H1 (cell line): ENCODE measurements at regions not wholly inside any gene's neighbourhood (a gene's known extent, or its start where the extent isn't known, plus 50 kb on each side); places are given as distances from the start of the nearest gene placed in this dataset.

Experiments
- CTCF ChIA-PET: fragments of 300-600 bp; sonication (Branson Sonifier 250); formaldehyde crosslinking; loops from one replicate; lab custom pipeline; 2021; ENCODE audit not compliant: partially characterized antibody; lab: Charles Lee
- POLR2A ChIA-PET: fragments of 300-600 bp; sonication (Branson Sonifier 250); formaldehyde crosslinking; loops from one replicate; lab custom pipeline; 2021; ENCODE audit warnings: inconsistent platforms; ENCODE audit not compliant: partially characterized antibody; lab: Charles Lee
- DNase-seq, 2 experiments: peaks; one replicate each; pipeline versions ENCODE4 v3.0.0 to v3.0.0-alpha.2; 2010 to 2022; ENCODE audit warnings: low spot score in 2 of 2, low read depth in 1 of 2, mixed read lengths in 1 of 2
- FAIRE-seq: peaks from 2 replicates; lab custom pipeline; 2011; peaks lifted over from hg19 to GRCh38; lab: Jason Lieb, UNC
- H2AFZ ChIP-seq: 2 replicates; pipeline ENCODE4 v1.8.1; 2012; ENCODE audit warnings: low read length, inconsistent platforms
- H2AK5ac ChIP-seq: 2 replicates; pipeline ENCODE4 v1.6.1; 2013; ENCODE audit warnings: low read depth, low read length
- H2BK120ac ChIP-seq: replicated peaks from 2 replicates; pipeline ENCODE3; 2013; ENCODE audit warnings: low read depth, low read length, inconsistent platforms
- H2BK12ac ChIP-seq: 2 replicates; pipeline ENCODE4 v1.6.1; 2013; ENCODE audit warnings: low read depth, low read length
- H2BK15ac ChIP-seq: 2 replicates; pipeline ENCODE4 v1.6.1; 2013; ENCODE audit warnings: low read length
- H2BK20ac ChIP-seq: 2 replicates; pipeline ENCODE4 v1.6.1; 2013; ENCODE audit warnings: low read length
- H2BK5ac ChIP-seq: 2 replicates; pipeline ENCODE4 v1.6.1; 2013; ENCODE audit warnings: low read depth, low read length
- H3K14ac ChIP-seq: 2 replicates; pipeline ENCODE4 v1.6.1; 2013; ENCODE audit warnings: inconsistent platforms; ENCODE audit not compliant: insufficient read length
- H3K18ac ChIP-seq: 2 replicates; pipeline ENCODE4 v1.6.1; 2013; ENCODE audit warnings: low read length; ENCODE audit errors: extremely low read depth
- H3K23ac ChIP-seq: 2 replicates; pipeline ENCODE4 v1.6.1; 2013; ENCODE audit warnings: inconsistent platforms; ENCODE audit not compliant: insufficient read length
- H3K23me2 ChIP-seq: 2 replicates; pipeline ENCODE4 v1.6.1; 2013; ENCODE audit warnings: low read depth, low read length
- H3K27ac ChIP-seq: 2 replicates; pipeline ENCODE4 v1.6.1; 2011; ENCODE audit warnings: low read depth, low read length, inconsistent platforms
- H3K27me3 ChIP-seq, 4 experiments: replicated peaks in 1 of 4; 1 replicate in 1 of 4; 2 replicates in 3 of 4; pipeline versions ENCODE4 v1.6.1 to v1.8.1; 2011 to 2013; ENCODE audit warnings: low read length in 3 of 4, mild to moderate bottlenecking in 3 of 4, inconsistent platforms in 2 of 4, mixed read lengths in 2 of 4, moderate library complexity in 1 of 4; ENCODE audit not compliant: control insufficient read depth in 3 of 4, insufficient read depth in 3 of 4; ENCODE audit errors: extremely low read depth in 1 of 4
- H3K36me3 ChIP-seq, 4 experiments: 2 replicates each; pipeline versions ENCODE4 v1.6.1 to v1.8.1; 2011 to 2013; ENCODE audit warnings: mild to moderate bottlenecking in 4 of 4, low read length in 3 of 4, moderate library complexity in 2 of 4, control low read depth in 1 of 4, inconsistent platforms in 1 of 4; ENCODE audit not compliant: insufficient read depth in 4 of 4, control insufficient read depth in 2 of 4
- H3K4ac ChIP-seq: replicated peaks from 2 replicates; pipeline ENCODE3; 2013; ENCODE audit warnings: low read length, low read depth, mixed read lengths, inconsistent platforms; ENCODE audit not compliant: insufficient read length
- H3K4me1 ChIP-seq, 4 experiments: replicated peaks in 1 of 4; 1 replicate in 1 of 4; 2 replicates in 3 of 4; pipeline versions ENCODE4 v1.6.1 to v1.8.1; 2011 to 2013; ENCODE audit warnings: low read length in 3 of 4, inconsistent platforms in 2 of 4, mixed read lengths in 1 of 4; ENCODE audit not compliant: insufficient read depth in 4 of 4, control insufficient read depth in 3 of 4
- H3K4me2 ChIP-seq, 2 experiments: 2 replicates each; pipeline versions ENCODE4 v1.6.1 to v1.8.1; 2011 to 2013; ENCODE audit warnings: low read depth in 2 of 2, low read length in 2 of 2, control low read depth in 1 of 2, inconsistent platforms in 1 of 2, mild to moderate bottlenecking in 1 of 2; ENCODE audit not compliant: insufficient read depth in 1 of 2
- H3K4me3 ChIP-seq, 4 experiments: fragments of 200-600, 300-600 bp in 1 of 4; sonication (generic), shearing (Covaris generic), sonication (Bioruptor Twin) in 1 of 4; 2 replicates each; pipeline versions ENCODE4 v1.5.1 to v1.8.1; 2011 to 2016; ENCODE audit warnings: low read length in 4 of 4, low read depth in 3 of 4, control low read depth in 2 of 4, inconsistent platforms in 2 of 4, mild to moderate bottlenecking in 2 of 4, mixed read lengths in 1 of 4, moderate library complexity in 1 of 4; ENCODE audit not compliant: insufficient read depth in 2 of 4; ENCODE audit errors: extremely low read depth in 1 of 4
- H3K56ac ChIP-seq: replicated peaks from 2 replicates; pipeline ENCODE3; 2013; ENCODE audit warnings: low read depth, mild to moderate bottlenecking, mixed read lengths, low read length, inconsistent platforms; ENCODE audit not compliant: insufficient read length
- H3K79me1 ChIP-seq: 2 replicates; pipeline ENCODE4 v1.6.1; 2013; ENCODE audit warnings: low read depth, low read length, control low read depth
- H3K79me2 ChIP-seq, 2 experiments: 2 replicates each; pipeline versions ENCODE4 v1.6.1 to v1.8.1; 2012 to 2013; ENCODE audit warnings: low read length in 2 of 2, mild to moderate bottlenecking in 2 of 2, inconsistent platforms in 1 of 2; ENCODE audit not compliant: insufficient read depth in 2 of 2, control insufficient read depth in 1 of 2
- H3K9ac ChIP-seq, 4 experiments: replicated peaks in 1 of 4; 1 replicate in 1 of 4; 2 replicates in 3 of 4; pipeline versions ENCODE4 v1.6.1 to v1.8.1; 2011 to 2013; ENCODE audit warnings: low read depth in 3 of 4, low read length in 3 of 4, control low read depth in 2 of 4, mild to moderate bottlenecking in 2 of 4, moderate library complexity in 2 of 4, inconsistent platforms in 1 of 4; ENCODE audit errors: extremely low read depth in 1 of 4
- H3K9me3 ChIP-seq, 2 experiments: 2 replicates each; pipeline versions ENCODE4 v1.6.1 to v1.8.1; 2012 to 2013; ENCODE audit warnings: mild to moderate bottlenecking in 2 of 2, moderate library complexity in 2 of 2, control low read depth in 1 of 2, inconsistent platforms in 1 of 2, low read depth in 1 of 2, low read length in 1 of 2, mixed read lengths in 1 of 2; ENCODE audit not compliant: insufficient read depth in 2 of 2
- H4K20me1 ChIP-seq, 2 experiments: replicated peaks in 1 of 2; 2 replicates each; pipeline versions ENCODE3 to v1.8.1; 2011 to 2013; ENCODE audit warnings: inconsistent platforms in 2 of 2, low read length in 2 of 2, mild to moderate bottlenecking in 1 of 2; ENCODE audit not compliant: insufficient read depth in 2 of 2, control insufficient read depth in 1 of 2
- H4K5ac ChIP-seq: 2 replicates; pipeline ENCODE4 v1.6.1; 2013; ENCODE audit warnings: low read length, low read depth, mixed read lengths, inconsistent platforms; ENCODE audit not compliant: insufficient read length
- H4K8ac ChIP-seq: 2 replicates; pipeline ENCODE4 v1.8.0; 2013; ENCODE audit warnings: mild to moderate bottlenecking, moderate library complexity, low read length, inconsistent platforms; ENCODE audit not compliant: insufficient read depth; ENCODE audit errors: extremely low read depth
- H4K91ac ChIP-seq: replicated peaks from 2 replicates; pipeline ENCODE3; 2013; ENCODE audit warnings: low read length, mixed read lengths, inconsistent platforms; ENCODE audit not compliant: insufficient read length
- CTBP2 ChIP-seq: IDR thresholded peaks from 2 replicates; pipeline ENCODE4 v1.7.0; 2011; ENCODE audit warnings: borderline replicate concordance, mild to moderate bottlenecking, moderate library complexity, mixed read lengths, low read length; ENCODE audit not compliant: insufficient read depth, insufficient read length
- E2F6 ChIP-seq: IDR thresholded peaks from 2 replicates; pipeline ENCODE4 v1.6.1; 2012; ENCODE audit warnings: inconsistent platforms
- HDAC2 ChIP-seq, 2 experiments: fragments of 300-600 bp in 1 of 2; sonication (generic) in 1 of 2; IDR thresholded peaks; 2 replicates each; pipeline ENCODE4 v1.6.1; 2011 to 2012; ENCODE audit warnings: low read depth in 2 of 2, low read length in 2 of 2, mild to moderate bottlenecking in 2 of 2, moderate library complexity in 2 of 2, borderline replicate concordance in 1 of 2, inconsistent platforms in 1 of 2
- RAD21 ChIP-seq, 2 experiments: IDR thresholded peaks in 1 of 2; conservative IDR thresholded peaks in 1 of 2; 2 replicates each; pipeline ENCODE4 v1.6.1; 2011; ENCODE audit warnings: low read depth in 2 of 2, low read length in 2 of 2, improper control_type of control experiment in 1 of 2, inconsistent platforms in 1 of 2, mild to moderate bottlenecking in 1 of 2, moderate library complexity in 1 of 2
- RNF2 ChIP-seq: fragments of 200-900, 300-1000 bp; sonication (generic); IDR thresholded peaks from 2 replicates; pipeline ENCODE4 v1.7.1; 2016; ENCODE audit warnings: borderline replicate concordance, low read depth, mild to moderate bottlenecking, antibody characterized with exemption, low read length; ENCODE audit not compliant: poor library complexity, severe bottlenecking; ENCODE audit errors: missing control alignments
- SP2 ChIP-seq: IDR thresholded peaks from 2 replicates; pipeline ENCODE4 v1.6.1; 2012; ENCODE audit warnings: mild to moderate bottlenecking, low read length, inconsistent platforms
- ZNF274 ChIP-seq: IDR thresholded peaks from 2 replicates; pipeline ENCODE4 v1.7.0; 2012; ENCODE audit warnings: low read length, borderline replicate concordance; ENCODE audit errors: extremely low read depth
- WGBS, 2 experiments: shearing (Covaris generic) in 1 of 2; methylation state at CpG; one replicate each; pipeline versions ENCODE4 v1.1.6 to v1.1.7; 2013 to 2015; ENCODE audit warnings: low lambda C conversion rate in 2 of 2, mixed read lengths in 2 of 2, inconsistent platforms in 1 of 2, low coverage in 1 of 2, missing lambda C conversion rate in 1 of 2; ENCODE audit not compliant: insufficient replicate concordance in 2 of 2, insufficient coverage in 1 of 2, insufficient read length in 1 of 2; ENCODE audit errors: extremely low coverage in 1 of 2, missing lambda C conversion rate in 1 of 2; 5-methylcytosine and 5-hydroxymethylcytosine counted together

GRCh38 chr5:43997647-43998272, 391.5 kb downstream of the FGF10 start:
- POLR2A ChIA-PET: interaction anchor here (0.8 kb wide), 1 partner anchor 42 kb away, joined by 3 read pairs; no protein-coding TSS in a partner anchor

More at GRCh38 chr5:43997647-43998272, 391.5 kb downstream of the FGF10 start:
- DNase-seq (no peak), FAIRE-seq (no peak)
- Histone ChIP-seq H3K27me3 (peaks cover 0 to 1% (median 0%) of the 10 kb centered on the region in 4 experiments; a peak in 1 of 7 replicates), H4K91ac (no peak overlapping the region), H3K9ac (no peak overlapping the region), H3K23ac (no peak overlapping the region), H3K4me3 (no peak overlapping the region), H2BK20ac (no peak overlapping the region), H2AK5ac (no peak overlapping the region), H4K20me1 (no peaks in the 10 kb centered on the region), H3K79me2 (no peaks in the 10 kb centered on the region), H2BK12ac (no peak overlapping the region), H3K79me1 (no peaks in the 10 kb centered on the region), H4K5ac (no peak overlapping the region), H3K14ac (no peak overlapping the region), H3K18ac (peak overlapping the region; percentile 21; the same call in 1 of the 2 replicates), H2BK15ac (no peak overlapping the region), H2BK5ac (no peak overlapping the region), H3K36me3 (no peaks in the 10 kb centered on the region), H3K9me3 (no peaks in the 10 kb centered on the region), H3K23me2 (no peaks in the 10 kb centered on the region), H2AFZ (peak overlapping the region; percentile 9; the same call in 1 of the 2 replicates), H3K4me1 (no peaks in the 10 kb centered on the region; a peak in 1 of 7 replicates), H3K4me2 (no peak overlapping the region), H3K27ac (no peak overlapping the region), H3K4ac (no peak overlapping the region), H4K8ac (no peak overlapping the region), H2BK120ac (no peak overlapping the region), H3K56ac (no peak overlapping the region)
- WGBS, 2 experiments: 87% methylated on average over 5 of the region's 5 CpGs; no CpG with 5 or more reads in 1 of the 2 experiments
- CTCF ChIA-PET: interaction anchor here (0.5 to 1.8 kb wide), 3 partner anchors 31 to 366 kb away, joined by 3 to 5 read pairs (median 4); no protein-coding TSS in a partner anchor
- no peak for TF ChIP-seq SP2
- no peak for TF ChIP-seq RAD21 (IDR thresholded peaks at IDR 0.05 in 1 of 2, conservative IDR thresholded peaks at IDR 0.05 in 1 of 2; ENCODE audit: low read depth in 2 of 2, low read length in 2 of 2)
- no peak for TF ChIP-seq HDAC2 (IDR thresholded peaks at IDR 0.05; ENCODE audit: borderline replicate concordance in 1 of 2, low read depth in 2 of 2, low read length in 2 of 2)
- TF ChIP-seq RNF2: no peak
- no peak for TF ChIP-seq CTBP2
- no peak for TF ChIP-seq E2F6
- TF ChIP-seq ZNF274: no peak
